ENCODE measurements at regions not wholly inside any gene's neighbourhood (a gene's known extent, or its start where the extent isn't known, plus 50 kb on each side); places are given as distances from the start of the nearest gene placed in this dataset.

DNA sequence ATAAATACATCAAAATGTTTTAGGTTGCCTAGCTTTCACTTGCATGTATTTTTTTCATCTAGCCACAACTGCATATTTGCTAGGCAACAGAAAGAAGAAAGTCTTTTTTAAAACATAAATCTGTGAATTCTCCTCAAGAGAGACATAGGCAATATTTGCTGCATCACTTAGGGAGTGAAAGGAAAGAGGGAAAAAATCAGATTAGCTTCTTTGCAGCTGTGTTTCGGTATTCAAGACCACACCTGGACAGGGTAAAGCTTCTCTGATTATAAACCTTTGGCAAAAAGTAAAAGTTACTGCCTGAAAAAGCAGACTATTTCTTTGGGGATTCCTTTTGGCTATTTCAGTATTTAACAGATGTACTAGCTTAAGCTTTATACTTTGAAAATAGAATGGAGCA is 280.9 kb upstream of the ZSWIM2 start:
- no peak for DNase-seq

- no peak for DNase-seq
Measured at GRCh38 chr2:187129306-187129705, 280.3 kb upstream of the ZSWIM2 start.

GRCh38 chr2:187126247-187127005 is 277.5 kb upstream of the ZSWIM2 start:
- DNase-seq, result no peak

GRCh38 chr2:187125318-187125717 is 276.3 kb upstream of the ZSWIM2 start:
- DNase-seq, result no peak

GRCh38 chr2:187124529-187124928 is 275.6 kb upstream of the ZSWIM2 start:
- no peak for DNase-seq

GRCh38 chr2:187118331-187119099 is 269.5 kb upstream of the ZSWIM2 start:
- DNase-seq, result no peak

DNA sequence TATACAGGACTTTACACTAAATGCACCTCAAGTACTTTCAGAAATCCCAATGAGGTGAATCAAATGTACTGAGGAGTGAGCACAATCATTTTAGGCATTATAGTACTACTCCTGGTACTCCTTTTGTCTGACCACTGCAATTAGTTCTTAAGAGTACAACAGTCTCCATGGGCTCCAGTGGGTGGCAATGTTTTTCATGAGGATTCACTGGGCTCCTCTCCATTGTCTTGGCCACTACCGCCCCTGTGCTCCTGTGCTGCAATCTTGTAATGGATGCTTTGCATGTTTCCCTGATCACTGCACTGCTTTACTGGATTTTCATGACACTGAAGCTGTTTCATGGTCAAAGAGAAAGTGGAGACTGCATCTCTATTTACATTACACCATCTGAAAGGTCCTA is 268.5 kb upstream of the ZSWIM2 start:
- no peak for DNase-seq

- no peak for DNase-seq
Measured at GRCh38 chr2:187115627-187116026, 266.7 kb upstream of the ZSWIM2 start.

- DNase-seq, result no peak
Measured at GRCh38 chr2:187107001-187107400, 258.0 kb upstream of the ZSWIM2 start.

DNA sequence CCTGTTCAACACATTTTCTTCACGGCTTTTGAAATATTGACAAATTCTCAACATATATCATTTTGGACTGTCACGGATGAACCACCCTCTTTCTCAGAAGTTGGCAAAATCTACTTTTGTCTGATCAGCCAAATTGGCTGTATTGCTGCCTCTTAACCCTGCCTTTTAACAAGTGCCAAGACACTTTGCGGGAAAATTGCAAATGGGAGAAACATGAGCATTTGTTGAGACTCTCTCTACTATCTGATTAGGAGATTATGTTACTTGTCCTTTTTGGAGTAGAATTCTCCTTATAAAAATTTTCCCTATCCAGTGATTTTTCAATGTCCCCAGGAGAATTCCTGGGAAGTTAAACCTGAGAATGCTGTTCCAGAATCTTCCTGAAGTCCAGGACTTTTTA is 256.2 kb upstream of the ZSWIM2 start:
- no peak for DNase-seq

DNA sequence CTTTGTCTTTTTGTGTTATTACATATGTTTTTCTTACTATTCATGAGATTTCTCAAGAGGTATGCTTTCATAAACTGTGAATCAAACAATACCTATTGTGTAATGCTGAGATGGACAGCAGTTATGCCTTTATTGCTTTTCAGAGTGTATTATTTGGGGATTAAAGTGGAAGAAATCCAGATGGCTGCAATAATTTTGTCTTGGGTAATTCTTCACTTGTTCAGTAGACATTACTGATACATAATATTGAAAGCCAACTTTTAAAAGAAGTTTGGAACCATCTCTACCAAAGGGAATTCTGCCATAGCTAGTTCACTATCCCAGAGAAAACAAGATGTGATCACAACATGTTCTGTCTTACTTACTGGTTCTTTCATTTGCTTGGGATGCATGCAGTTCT is 253.4 kb upstream of the ZSWIM2 start:
- no peak for DNase-seq

- DNase-seq, result no peak
Measured at GRCh38 chr2:187098154-187098553, 249.2 kb upstream of the ZSWIM2 start.

- DNase-seq, result no peak
Measured at GRCh38 chr2:187093771-187094412, 244.9 kb upstream of the ZSWIM2 start.

DNA sequence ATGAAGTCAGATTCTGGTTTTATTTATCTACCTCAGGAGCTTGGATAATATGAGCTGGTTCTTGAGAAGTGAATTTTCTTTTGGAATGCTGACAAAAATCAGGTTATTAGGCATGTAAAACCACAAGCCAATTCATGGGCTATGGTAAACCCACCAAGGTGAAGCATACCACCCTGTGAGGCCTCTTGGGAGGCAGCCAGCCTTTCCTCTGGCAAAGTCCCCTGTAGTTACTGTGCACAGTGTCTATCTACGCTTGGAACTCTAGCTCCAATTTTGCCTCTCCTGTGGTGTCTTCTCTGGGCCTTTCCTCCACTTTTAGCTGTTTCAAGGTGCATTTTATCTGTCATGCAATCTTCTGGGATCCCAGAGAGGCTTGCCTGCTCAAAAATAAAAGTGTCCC is 242.7 kb upstream of the ZSWIM2 start:
- no peak for DNase-seq

DNA sequence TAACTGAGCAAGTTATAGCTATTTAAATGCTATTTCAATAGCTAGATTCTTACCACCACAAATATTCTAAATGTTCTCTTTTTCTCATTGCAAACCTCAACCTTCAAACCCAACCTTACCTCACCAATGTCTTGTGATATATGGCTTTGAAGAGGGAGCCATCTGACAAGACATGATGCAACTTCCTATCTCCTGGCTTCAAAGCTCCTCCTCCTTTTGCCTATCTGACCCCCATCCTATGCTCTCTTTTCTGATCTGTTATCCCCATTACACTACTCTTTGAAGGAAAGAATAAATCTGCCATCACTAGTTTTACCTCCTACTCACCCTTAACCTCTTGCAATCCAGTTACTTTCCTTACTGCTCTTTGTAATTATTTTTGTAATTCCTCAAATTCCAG is 235.6 kb upstream of the ZSWIM2 start:
- no peak for DNase-seq

DNA sequence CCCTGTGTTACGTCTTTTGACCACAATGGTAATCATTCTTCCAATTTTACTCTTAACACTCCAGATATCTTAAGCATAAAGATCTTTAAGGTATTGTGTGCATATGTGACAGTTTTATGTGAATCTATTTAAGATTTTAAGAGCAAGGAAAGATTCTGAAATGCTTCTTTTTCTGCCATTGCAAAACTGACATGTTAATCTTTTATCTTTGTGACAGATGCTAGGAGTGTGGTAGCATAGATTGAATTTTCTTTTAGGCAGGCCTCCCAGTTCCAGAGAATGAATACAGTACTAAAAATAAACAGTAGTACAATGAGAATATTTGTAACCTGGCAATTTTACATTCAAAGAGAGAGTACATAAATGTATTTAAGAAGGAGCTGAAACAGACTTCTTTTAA is 232.5 kb upstream of the ZSWIM2 start:
- no peak for DNase-seq

- DNase-seq, result no peak
Measured at GRCh38 chr2:187079901-187080300, 230.9 kb upstream of the ZSWIM2 start.

DNA sequence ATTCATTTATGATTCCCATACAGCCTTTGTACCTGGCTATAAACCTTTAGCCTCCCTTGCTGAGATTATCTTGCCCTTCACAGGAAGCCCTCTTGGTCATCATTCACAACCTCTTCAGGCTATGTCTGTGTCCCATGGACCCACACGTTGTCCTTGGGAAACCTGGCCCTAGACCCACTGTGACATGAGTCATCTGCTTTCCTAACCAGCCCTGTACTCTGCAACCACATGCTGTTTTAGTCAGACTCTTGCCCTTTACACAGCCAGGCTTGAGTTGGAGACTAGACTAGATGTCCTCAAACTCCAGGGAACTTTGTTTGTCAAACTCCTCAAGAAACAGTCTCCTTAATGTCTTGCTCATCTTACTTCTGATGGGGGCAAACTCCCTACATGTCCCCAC is 229.3 kb upstream of the ZSWIM2 start:
- no peak for DNase-seq

DNA sequence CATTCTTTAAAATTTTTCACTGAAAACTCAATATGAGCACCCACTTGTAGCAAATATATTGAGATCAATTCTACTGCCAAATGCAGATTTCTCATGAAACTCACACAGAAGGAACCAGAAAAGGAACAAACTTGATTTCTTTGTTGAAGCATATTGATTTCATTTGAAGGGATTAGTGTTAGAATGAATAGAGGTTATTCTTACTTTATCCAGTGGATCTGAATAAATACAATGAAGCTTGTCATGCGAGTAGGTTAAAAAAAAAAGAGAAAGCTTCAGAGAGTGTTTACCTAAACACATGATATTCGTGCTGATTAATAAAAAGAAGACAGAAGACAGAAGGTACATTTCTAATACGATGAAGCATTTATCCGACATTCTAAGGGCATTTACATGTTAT is 226.7 kb upstream of the ZSWIM2 start:
- no peak for DNase-seq

DNA sequence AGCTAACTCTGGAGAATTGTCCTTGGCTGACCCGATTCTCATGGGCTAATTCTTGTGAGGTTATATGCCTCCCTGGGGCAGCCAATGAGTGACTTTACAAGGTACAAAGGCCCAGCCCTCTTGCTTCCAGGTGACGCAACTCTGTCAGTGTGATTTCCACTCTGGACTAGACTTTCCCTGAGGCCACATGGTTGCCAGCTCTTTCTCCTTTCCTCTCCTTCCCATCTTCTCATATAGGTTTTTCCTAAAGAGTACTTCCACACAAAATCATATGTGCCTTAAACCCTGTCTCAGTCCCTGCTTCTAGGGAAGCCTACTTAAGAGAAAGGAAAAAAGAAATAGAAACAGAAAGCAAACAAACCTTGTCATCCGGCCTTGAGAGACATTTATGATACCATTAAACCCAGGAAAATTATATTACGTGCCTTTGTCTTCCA is 226.2 kb upstream of the ZSWIM2 start:
- DNase-seq, result no peak

- DNase-seq, result no peak
Measured at GRCh38 chr2:187058198-187058597, 209.2 kb upstream of the ZSWIM2 start.

- no peak for DNase-seq
Measured at GRCh38 chr2:187057466-187057865, 208.5 kb upstream of the ZSWIM2 start.

DNA sequence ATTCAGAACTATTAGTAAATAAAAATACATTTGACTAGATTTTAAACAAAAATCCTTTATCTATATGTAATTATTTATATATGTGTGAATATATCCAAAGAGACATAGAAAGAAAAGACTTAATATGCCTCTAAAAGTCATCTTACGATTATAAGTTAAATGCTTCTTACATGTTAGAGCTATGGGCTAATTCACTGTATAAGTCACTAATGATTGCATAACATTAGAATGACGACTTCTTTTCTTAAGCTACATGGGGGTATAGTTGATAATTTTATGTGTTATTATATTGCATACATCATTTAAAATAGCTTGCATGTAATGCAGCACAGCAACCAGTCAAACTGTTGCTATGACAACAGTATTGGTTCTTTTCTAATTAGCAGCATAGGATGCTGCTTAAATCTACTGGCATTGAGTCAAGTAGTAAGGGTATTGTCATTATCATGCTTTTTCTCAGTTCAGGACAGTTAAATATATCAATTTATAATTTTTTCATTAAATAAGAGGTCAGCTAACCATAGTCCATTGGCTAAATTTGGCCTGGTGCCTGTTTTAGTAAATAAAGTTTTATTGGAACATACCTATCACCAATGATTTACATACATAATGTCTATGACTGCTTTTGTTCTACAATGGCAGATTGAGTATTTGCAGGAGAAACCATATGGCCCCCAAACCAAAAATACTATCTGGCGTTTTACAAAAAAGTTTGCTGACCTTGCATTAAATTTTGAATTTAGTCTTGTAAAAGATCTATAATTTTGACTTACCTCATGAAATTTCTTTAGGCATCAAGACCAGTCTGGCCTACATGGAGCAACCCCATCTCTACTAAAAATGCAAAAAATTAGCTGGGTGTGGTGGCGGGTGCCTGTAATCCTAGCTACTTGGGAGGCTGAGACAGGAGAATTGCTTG is 207.7 kb upstream of the ZSWIM2 start:
- no peak for DNase-seq

Measured in NCI-H774 (cell line).